ENCODE measurements at regions not wholly inside any gene's neighbourhood (a gene's known extent, or its start where the extent isn't known, plus 50 kb on each side); places are given as distances from the start of the nearest gene placed in this dataset.

GRCh38 chr10:34024282-34024681 is 689.8 kb upstream of the NRP1 start:
- TF ChIP-seq YY1 (IDR thresholded peaks at IDR 0.05; ENCODE audit: low read depth) (no peak), REST (IDR thresholded peaks at IDR 0.05; ENCODE audit: low read depth) (no peak), ZBTB7A (IDR thresholded peaks at IDR 0.05; ENCODE audit: low read depth) (no peak), TAF1 (IDR thresholded peaks at IDR 0.05; ENCODE audit: low read depth) (no peak), NFIC (IDR thresholded peaks at IDR 0.05) (no peak), EP300 (IDR thresholded peaks at IDR 0.05; ENCODE audit: borderline replicate concordance) (no peak), USF1 (IDR thresholded peaks at IDR 0.05) (no peak), TCF12 (IDR thresholded peaks at IDR 0.05; ENCODE audit: low read depth) (no peak), RAD21 (IDR thresholded peaks at IDR 0.05; ENCODE audit: low read depth) (no peak), CEBPB (IDR thresholded peaks at IDR 0.05) (no peak), EGR1 (IDR thresholded peaks at IDR 0.05) (no peak), CREB1 (IDR thresholded peaks at IDR 0.05; ENCODE audit: low read depth) (no peak), FOXM1 (IDR thresholded peaks at IDR 0.05; ENCODE audit: borderline replicate concordance, low read depth) (no peak), TEAD4 (IDR thresholded peaks at IDR 0.05) (no peak)

- no peak for TF ChIP-seq CREB1 (IDR thresholded peaks at IDR 0.05; ENCODE audit: low read depth)
- no peak for TF ChIP-seq YY1 (IDR thresholded peaks at IDR 0.05; ENCODE audit: low read depth)
- TF ChIP-seq EGR1 (IDR thresholded peaks at IDR 0.05): no peak
- TF ChIP-seq TAF1 (IDR thresholded peaks at IDR 0.05; ENCODE audit: low read depth): no peak
Measured at GRCh38 chr10:34022195-34022594, 687.7 kb upstream of the NRP1 start.

GRCh38 chr10:34018784-34019183 is 684.3 kb upstream of the NRP1 start:
- no peak for TF ChIP-seq REST (IDR thresholded peaks at IDR 0.05; ENCODE audit: low read depth)
- no peak for TF ChIP-seq RAD21 (IDR thresholded peaks at IDR 0.05; ENCODE audit: low read depth)
- no peak for TF ChIP-seq TEAD4 (IDR thresholded peaks at IDR 0.05)
- TF ChIP-seq TCF12 (IDR thresholded peaks at IDR 0.05; ENCODE audit: low read depth): no peak

- TF ChIP-seq FOXM1 (IDR thresholded peaks at IDR 0.05; ENCODE audit: borderline replicate concordance, low read depth) (no peak), CREB1 (IDR thresholded peaks at IDR 0.05; ENCODE audit: low read depth) (no peak), RAD21 (IDR thresholded peaks at IDR 0.05; ENCODE audit: low read depth) (no peak), CEBPB (IDR thresholded peaks at IDR 0.05) (no peak), TEAD4 (IDR thresholded peaks at IDR 0.05) (no peak)
Measured at GRCh38 chr10:34018129-34018528, 683.7 kb upstream of the NRP1 start.

- no peak for TF ChIP-seq TAF1 (IDR thresholded peaks at IDR 0.05; ENCODE audit: low read depth)
- no peak for TF ChIP-seq CEBPB (IDR thresholded peaks at IDR 0.05)
- no peak for TF ChIP-seq REST (IDR thresholded peaks at IDR 0.05; ENCODE audit: low read depth)
- no peak for TF ChIP-seq MAX (IDR thresholded peaks at IDR 0.05)
- TF ChIP-seq RAD21 (IDR thresholded peaks at IDR 0.05; ENCODE audit: low read depth): no peak
- TF ChIP-seq USF1 (IDR thresholded peaks at IDR 0.05): no peak
- TF ChIP-seq TCF12 (IDR thresholded peaks at IDR 0.05; ENCODE audit: low read depth): no peak
- no peak for TF ChIP-seq YY1 (IDR thresholded peaks at IDR 0.05; ENCODE audit: low read depth)
- TF ChIP-seq CREB1 (IDR thresholded peaks at IDR 0.05; ENCODE audit: low read depth): no peak
- no peak for TF ChIP-seq FOXM1 (IDR thresholded peaks at IDR 0.05; ENCODE audit: borderline replicate concordance, low read depth)
- no peak for TF ChIP-seq ZBTB7A (IDR thresholded peaks at IDR 0.05; ENCODE audit: low read depth)
- no peak for TF ChIP-seq EP300 (IDR thresholded peaks at IDR 0.05; ENCODE audit: borderline replicate concordance)
Measured at GRCh38 chr10:34017281-34017680, 682.8 kb upstream of the NRP1 start.
